OCI-M1 (cell line): ENCODE measurements at regions not wholly inside any gene's neighbourhood (a gene's known extent, or its start where the extent isn't known, plus 50 kb on each side); places are given as distances from the start of the nearest gene placed in this dataset.
"Not testable (repeated sequence)": the region's sequence is repeated elsewhere in the genome, so short reads cannot be mapped to it uniquely, and the experiment has no call there.

ENCODE experiments used
- DNase-seq: peaks from one replicate; lab custom pipeline; 2025; lab: John Stamatoyannopoulos, UW

- DNase-seq: no peak
Measured at GRCh38 chr13:48583859-48584311, 51.0 kb upstream of the RCBTB2 start.

GRCh38 chr13:48585456-48585840 is 52.6 kb upstream of the RCBTB2 start:
- DNase-seq: no peak

- DNase-seq: no peak
Measured at GRCh38 chr13:48586591-48587103, 53.8 kb upstream of the RCBTB2 start.

- DNase-seq: no peak
Measured at GRCh38 chr13:48588120-48588519, 55.2 kb upstream of the RCBTB2 start.

GRCh38 chr13:48590141-48590901 is 57.4 kb upstream of the RCBTB2 start:
- peak; percentile 81 for DNase-seq

GRCh38 chr13:48591124-48591872 is 58.4 kb upstream of the RCBTB2 start:
- not testable (repeated sequence) for DNase-seq

GRCh38 chr13:48591889-48592687 is 59.2 kb upstream of the RCBTB2 start:
- no peak for DNase-seq

- DNase-seq: no peak
Measured at GRCh38 chr13:48592688-48593049, 59.8 kb upstream of the RCBTB2 start.

- DNase-seq: no peak
Measured at GRCh38 chr13:48593536-48593935, 60.2 kb upstream of the CYSLTR2 start.

GRCh38 chr13:48594096-48594815 is 59.5 kb upstream of the CYSLTR2 start:
- DNase-seq: no peak

- DNase-seq: peak; percentile 91
Measured at GRCh38 chr13:48595431-48596429, 58.0 kb upstream of the CYSLTR2 start.

- DNase-seq: no peak
Measured at GRCh38 chr13:48600374-48601364, 53.1 kb upstream of the CYSLTR2 start.

GRCh38 chr13:48602296-48603016 is 51.3 kb upstream of the CYSLTR2 start:
- no peak for DNase-seq

GRCh38 chr13:48603375-48603774 is 50.4 kb upstream of the CYSLTR2 start:
- DNase-seq: peak; percentile 16
